Left lobe of liver (tissue), 2 donors: ENCODE measurements at regions not wholly inside any gene's neighbourhood (a gene's known extent, or its start where the extent isn't known, plus 50 kb on each side); places are given as distances from the start of the nearest gene placed in this dataset.
"Not testable (repeated sequence)": the region's sequence is repeated elsewhere in the genome, so short reads cannot be mapped to it uniquely, and the experiment has no call there.

ENCODE experiments used
- ATAC-seq: fragments of 200-7000 bp; cut with Tn5 transposase; one replicate; pipeline ENCODE4 v1.9.1; 2020; ENCODE audit warnings: mild to moderate bottlenecking, moderate library complexity
- DNase-seq: peaks from one replicate; pipeline ENCODE4 v3.0.0-alpha.2; 2020; ENCODE audit warnings: low spot score
- donor health status: DM: no; HTN: no; CAD: no; lungs with moderate emphysema.
- donor health status: DM: no; HTN: yes; CAD: no.

- DNase-seq (no peak), ATAC-seq (no peak)
These were observed 246.1 kb downstream of the FSIP2 start for GRCh38 chr2:185984670-185985069.

- ATAC-seq, DNase-seq: not testable (repeated sequence)
These were observed 250.3 kb downstream of the FSIP2 start for GRCh38 chr2:185988907-185989306.

GRCh38 chr2:185990861-185991525 is 252.4 kb downstream of the FSIP2 start:
- ATAC-seq (no peak), DNase-seq (no peak)

GRCh38 chr2:185998562-185999070 is 260.0 kb downstream of the FSIP2 start:
- ATAC-seq = no peak
- no peak for DNase-seq

GRCh38 chr2:186009341-186009740 is 270.7 kb downstream of the FSIP2 start:
- DNase-seq (no peak), ATAC-seq (no peak)

GRCh38 chr2:186017278-186017677 is 278.7 kb downstream of the FSIP2 start:
- DNase-seq = no peak
- no peak for ATAC-seq

- ATAC-seq (no peak), DNase-seq (no peak)
These were observed 286.3 kb downstream of the FSIP2 start for GRCh38 chr2:186024921-186025320.

- DNase-seq (no peak), ATAC-seq (no peak)
These were observed 289.3 kb downstream of the FSIP2 start for GRCh38 chr2:186027922-186028321.

- DNase-seq (no peak), ATAC-seq (no peak)
These were observed 292.6 kb downstream of the FSIP2 start for GRCh38 chr2:186031229-186031628.

- DNase-seq = no peak
- ATAC-seq = no peak
These were observed 293.6 kb downstream of the FSIP2 start for GRCh38 chr2:186032102-186032738.

- DNase-seq = no peak
- no peak for ATAC-seq
These were observed 294.3 kb downstream of the FSIP2 start for GRCh38 chr2:186032930-186033329.

- ATAC-seq (no peak), DNase-seq (no peak)
These were observed 294.9 kb downstream of the FSIP2 start for GRCh38 chr2:186033541-186033940.

GRCh38 chr2:186036862-186037449 is 298.4 kb downstream of the FSIP2 start:
- DNase-seq (no peak), ATAC-seq (no peak)

- no peak for DNase-seq
- no peak for ATAC-seq
These were observed 303.8 kb downstream of the FSIP2 start for GRCh38 chr2:186042207-186043028.

- ATAC-seq = no peak
- DNase-seq = no peak
These were observed 306.2 kb downstream of the FSIP2 start for GRCh38 chr2:186044761-186045160.

- no peak for ATAC-seq
- no peak for DNase-seq
These were observed 314.3 kb downstream of the FSIP2 start for GRCh38 chr2:186052930-186053329.

- no peak for DNase-seq
- ATAC-seq = no peak
These were observed 320.0 kb downstream of the FSIP2 start for GRCh38 chr2:186058614-186059013.

- peak; percentile 73 for ATAC-seq
These were observed 320.5 kb downstream of the FSIP2 start for GRCh38 chr2:186059096-186059495.

GRCh38 chr2:186060744-186061440 is 322.3 kb downstream of the FSIP2 start:
- ATAC-seq (no peak), DNase-seq (no peak)

More at GRCh38 chr2:186059096-186059495, 320.5 kb downstream of the FSIP2 start:
- DNase-seq = no peak

- ATAC-seq = no peak
- no peak for DNase-seq
These were observed 325.9 kb downstream of the FSIP2 start for GRCh38 chr2:186064507-186064906.

GRCh38 chr2:186065491-186065890 is 326.9 kb downstream of the FSIP2 start:
- ATAC-seq (no peak), DNase-seq (no peak)
